Endodermal cell (in vitro differentiated cells): ENCODE measurements at regions not wholly inside any gene's neighbourhood (a gene's known extent, or its start where the extent isn't known, plus 50 kb on each side); places are given as distances from the start of the nearest gene placed in this dataset.

Experiments used
- DNase-seq: peaks from one replicate; pipeline ENCODE4 v3.0.0-alpha.2; 2017
- H3K27ac ChIP-seq: 2 replicates; pipeline ENCODE4 v1.5.1; 2013; ENCODE audit warnings: mild to moderate bottlenecking, low read depth, low read length, moderate library complexity
- H3K27me3 ChIP-seq: 2 replicates; pipeline ENCODE4 v1.6.1; 2013; ENCODE audit warnings: mild to moderate bottlenecking, low read length, moderate library complexity; ENCODE audit not compliant: insufficient read depth, control insufficient read depth, poor library complexity, severe bottlenecking
- H3K36me3 ChIP-seq: 2 replicates; pipeline ENCODE4 v1.7.0; 2013; ENCODE audit warnings: mild to moderate bottlenecking, low read length, moderate library complexity; ENCODE audit not compliant: control insufficient read depth, insufficient read depth
- H3K4me1 ChIP-seq: one replicate; pipeline ENCODE4 v1.7.0; 2013; ENCODE audit warnings: low read length; ENCODE audit not compliant: control insufficient read depth, insufficient read depth
- H3K4me3 ChIP-seq: 2 replicates; pipeline ENCODE4 v1.5.1; 2013; ENCODE audit warnings: mild to moderate bottlenecking, low read length, moderate library complexity
- H3K9ac ChIP-seq: 2 replicates; pipeline ENCODE4 v1.6.1; 2013; ENCODE audit warnings: mild to moderate bottlenecking, low read length, moderate library complexity; ENCODE audit not compliant: poor library complexity, severe bottlenecking; ENCODE audit errors: extremely low read depth
- H3K9me3 ChIP-seq: 2 replicates; pipeline ENCODE4 v1.6.1; 2013; ENCODE audit warnings: mild to moderate bottlenecking, low read length, moderate library complexity; ENCODE audit not compliant: control insufficient read depth
- H3K27ac Mint-ChIP-seq: 2 replicates; pipeline ENCODE4 v1.8.0; 2020; ENCODE audit warnings: mixed read lengths
- H3K27me3 Mint-ChIP-seq: 2 replicates; pipeline ENCODE4 v1.8.0; 2021; ENCODE audit warnings: mild to moderate bottlenecking, mixed read lengths; ENCODE audit not compliant: insufficient read depth
- H3K36me3 Mint-ChIP-seq: 2 replicates; pipeline ENCODE4 v1.8.0; 2020; ENCODE audit warnings: low read depth, mixed read lengths
- H3K4me1 Mint-ChIP-seq: 2 replicates; pipeline ENCODE4 v1.8.0; 2020; ENCODE audit warnings: mixed read lengths
- H3K4me3 Mint-ChIP-seq: 2 replicates; pipeline ENCODE4 v1.8.0; 2020; ENCODE audit warnings: mild to moderate bottlenecking, moderate library complexity, mixed read lengths
- H3K9me3 Mint-ChIP-seq: 2 replicates; pipeline ENCODE4 v1.8.0; 2020; ENCODE audit warnings: mild to moderate bottlenecking, mixed read lengths
- CTCF ChIP-seq: fragments of 200-600 bp; sonication (generic); conservative IDR thresholded peaks from 2 replicates; pipeline ENCODE4 v1.5.0; 2021; ENCODE audit warnings: antibody characterized with exemption, mild to moderate bottlenecking
- WGBS, 2 experiments: methylation state at CpG; one replicate each; pipeline versions ENCODE4 v1.1.5 to v1.1.7; 2013; ENCODE audit warnings: missing lambda C conversion rate in 2 of 2, mixed read lengths in 1 of 2; ENCODE audit not compliant: insufficient coverage in 1 of 2, insufficient read length in 1 of 2; 5-methylcytosine and 5-hydroxymethylcytosine counted together

GRCh38 chr2:192314800-192315481, 120.2 kb upstream of the TMEFF2 start:
- no peaks in the 10 kb centered on the region for H3K9me3 ChIP-seq
- WGBS, 2 experiments: 89 to 90% methylated on average over 10 to 26 of the region's 26 CpGs
- no peak overlapping the region for H3K27ac Mint-ChIP-seq

DNA sequence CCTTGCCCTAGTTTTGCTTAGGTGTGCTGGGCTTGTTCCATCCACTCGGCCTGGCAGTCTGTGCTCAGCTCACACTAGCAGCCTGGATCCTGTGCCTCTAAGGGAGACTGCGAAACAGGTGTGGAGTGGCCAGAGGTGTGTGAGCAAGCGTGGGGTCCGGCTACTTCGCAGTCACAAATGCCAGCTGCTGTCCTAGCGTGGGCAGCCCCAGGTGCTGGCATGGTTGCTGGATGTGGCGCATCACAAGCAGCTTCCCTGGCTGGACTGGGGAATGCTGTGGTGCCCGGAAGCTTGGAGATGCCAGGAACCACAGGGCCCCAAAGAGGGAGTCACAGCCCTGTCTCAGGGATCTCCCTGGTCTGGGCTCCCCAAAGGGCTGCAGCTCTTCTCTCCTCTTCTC, 119.0 kb upstream of the TMEFF2 start:
- Histone ChIP-seq H3K4me1 (no peaks in the 10 kb centered on the region), H3K36me3 (no peaks in the 10 kb centered on the region), H3K27me3 (no peaks in the 10 kb centered on the region), H3K4me3 (no peak overlapping the region), H3K9me3 (no peaks in the 10 kb centered on the region), H3K27ac (no peak overlapping the region), H3K9ac (no peak overlapping the region)
- WGBS, 2 experiments: 96 to 97% methylated on average over 6 to 8 of the region's 8 CpGs
- no peak for DNase-seq
- no peaks in the 10 kb centered on the region for H3K4me1 Mint-ChIP-seq
- no peaks in the 10 kb centered on the region for H3K27me3 Mint-ChIP-seq
- H3K36me3 Mint-ChIP-seq: no peaks in the 10 kb centered on the region
- no peaks in the 10 kb centered on the region for H3K9me3 Mint-ChIP-seq
- TF ChIP-seq CTCF: no peak
- H3K4me3 Mint-ChIP-seq: no peak overlapping the region
- H3K27ac Mint-ChIP-seq: no peak overlapping the region

More at GRCh38 chr2:192314800-192315481, 120.2 kb upstream of the TMEFF2 start:
- H3K4me3 ChIP-seq: no peak overlapping the region
- H3K4me3 Mint-ChIP-seq: no peak overlapping the region
- H3K9ac ChIP-seq: no peak overlapping the region
- H3K4me1 Mint-ChIP-seq: no peaks in the 10 kb centered on the region
- H3K27me3 ChIP-seq: no peaks in the 10 kb centered on the region
- no peak for DNase-seq
- no peaks in the 10 kb centered on the region for H3K27me3 Mint-ChIP-seq
- H3K4me1 ChIP-seq: no peaks in the 10 kb centered on the region
- TF ChIP-seq CTCF: no peak
- H3K36me3 ChIP-seq: no peaks in the 10 kb centered on the region
- H3K9me3 Mint-ChIP-seq: no peaks in the 10 kb centered on the region
- H3K36me3 Mint-ChIP-seq: no peaks in the 10 kb centered on the region
- H3K27ac ChIP-seq: no peak overlapping the region

DNA sequence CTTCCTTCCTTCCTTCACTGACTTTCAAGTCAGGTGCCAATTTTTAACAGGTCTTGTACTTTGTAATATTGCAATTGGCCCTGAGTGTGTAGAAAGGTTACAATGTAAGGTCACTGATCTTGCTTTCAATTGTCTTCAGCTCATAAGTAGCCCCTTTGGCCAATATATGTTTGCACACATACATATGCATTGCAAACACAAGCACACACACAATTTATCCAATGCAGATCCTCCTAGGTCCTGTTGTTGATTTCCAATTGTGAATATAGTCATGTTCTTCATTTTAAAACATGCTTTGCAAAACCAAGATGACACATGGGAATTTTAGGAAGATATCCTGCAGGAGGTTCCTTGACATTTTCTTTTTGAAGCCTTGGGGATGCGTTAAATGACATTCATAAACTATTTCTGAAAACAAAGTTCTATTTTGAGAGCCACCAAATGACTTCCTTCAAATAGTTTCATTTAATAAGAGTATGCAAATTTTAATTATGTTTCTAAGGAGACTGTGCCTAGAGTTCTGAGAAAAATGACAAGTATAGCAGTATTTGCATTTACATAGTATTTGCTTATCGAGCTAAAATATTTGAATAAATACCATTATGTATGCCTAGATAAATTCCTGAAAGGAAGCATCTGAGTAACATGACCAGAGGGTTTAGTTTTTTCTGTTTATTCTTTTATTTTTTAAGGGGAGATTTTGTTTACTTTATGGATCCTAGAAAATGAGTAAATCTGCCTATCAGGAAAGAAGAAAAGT, 117.1 kb upstream of the TMEFF2 start:
- H3K27me3 Mint-ChIP-seq: no peaks in the 10 kb centered on the region
- H3K4me1 Mint-ChIP-seq: no peaks in the 10 kb centered on the region
- H3K9me3 ChIP-seq: no peaks in the 10 kb centered on the region
- H3K27ac Mint-ChIP-seq: no peak overlapping the region
- H3K27me3 ChIP-seq: no peaks in the 10 kb centered on the region
- no peak overlapping the region for H3K9ac ChIP-seq
- H3K4me1 ChIP-seq: no peaks in the 10 kb centered on the region
- no peaks in the 10 kb centered on the region for H3K36me3 ChIP-seq
- DNase-seq: no peak
- no peak overlapping the region for H3K4me3 Mint-ChIP-seq
- H3K4me3 ChIP-seq: no peak overlapping the region
- TF ChIP-seq CTCF: no peak
- H3K9me3 Mint-ChIP-seq: no peaks in the 10 kb centered on the region
- 94% methylated on average over 2 of the region's 2 CpGs; no CpG with 5 or more reads in 1 of the 2 experiments for WGBS, 2 experiments
- no peak overlapping the region for H3K27ac ChIP-seq
- no peaks in the 10 kb centered on the region for H3K36me3 Mint-ChIP-seq
